Natural killer cell (primary cell): ENCODE measurements at regions not wholly inside any gene's neighbourhood (a gene's known extent, or its start where the extent isn't known, plus 50 kb on each side); places are given as distances from the start of the nearest gene placed in this dataset.

ENCODE experiments used
- ATAC-seq, 3 donors: fragments of 150-1000 bp in 2 of 3; fragments of 200-7000 bp in 1 of 3; cut with Tn5 transposase; 1 replicate in 1 of 3; 2 replicates in 2 of 3; pipeline ENCODE4 v1.10.0; 2021; ENCODE audit warnings: mild to moderate bottlenecking in 2 of 3, moderate library complexity in 2 of 3
- DNase-seq, 2 donors: peaks; one replicate each; pipeline versions ENCODE4 v3.0.0 to v3.0.0-alpha.2; 2013 to 2021; ENCODE audit warnings: mixed read lengths in 1 of 2
- H3K27ac ChIP-seq: one replicate; pipeline ENCODE4 v1.5.1; 2013; ENCODE audit warnings: mild to moderate bottlenecking, low read length
- H3K27me3 ChIP-seq: one replicate; pipeline ENCODE4 v1.6.1; 2013; ENCODE audit warnings: low read length; ENCODE audit not compliant: control insufficient read depth, insufficient read depth
- H3K36me3 ChIP-seq: one replicate; pipeline ENCODE4 v1.6.1; 2013; ENCODE audit warnings: low read length; ENCODE audit not compliant: control insufficient read depth, insufficient read depth
- H3K4me1 ChIP-seq: one replicate; pipeline ENCODE4 v1.6.1; 2013; ENCODE audit warnings: low read length; ENCODE audit not compliant: control insufficient read depth, insufficient read depth
- H3K4me3 ChIP-seq: one replicate; pipeline ENCODE4 v1.5.1; 2013; ENCODE audit warnings: low read length
- H3K9me3 ChIP-seq: one replicate; pipeline ENCODE4 v1.6.1; 2013; ENCODE audit warnings: low read length; ENCODE audit not compliant: control insufficient read depth, insufficient read depth
- H3K27ac Mint-ChIP-seq, 2 donors: one replicate each; pipeline ENCODE4 v1.8.0; 2022; ENCODE audit warnings: mild to moderate bottlenecking in 2 of 2, mixed read lengths in 2 of 2, moderate library complexity in 1 of 2
- H3K27me3 Mint-ChIP-seq, 2 donors: one replicate each; pipeline ENCODE4 v1.8.0; 2022; ENCODE audit warnings: low read depth in 2 of 2, mixed read lengths in 2 of 2
- H3K36me3 Mint-ChIP-seq: one replicate; pipeline ENCODE4 v1.8.0; 2022; ENCODE audit warnings: mixed read lengths
- H3K4me1 Mint-ChIP-seq, 2 donors: one replicate each; pipeline ENCODE4 v1.8.0; 2022; ENCODE audit warnings: mixed read lengths in 2 of 2
- H3K4me3 Mint-ChIP-seq: one replicate; pipeline ENCODE4 v1.8.0; 2022; ENCODE audit warnings: mild to moderate bottlenecking, moderate library complexity, mixed read lengths
- H3K9me3 Mint-ChIP-seq, 2 donors: one replicate each; pipeline ENCODE4 v1.8.0; 2022; ENCODE audit warnings: mixed read lengths in 2 of 2
- CTCF ChIP-seq: fragments of 200-600 bp; IDR thresholded peaks from one replicate; pipeline ENCODE4 v1.8.0; 2022; ENCODE audit warnings: antibody characterized with exemption
- WGBS: methylation state at CpG from one replicate; pipeline ENCODE4 v1.1.7; 2013; ENCODE audit warnings: missing lambda C conversion rate; ENCODE audit not compliant: insufficient coverage; 5-methylcytosine and 5-hydroxymethylcytosine counted together
- intact Hi-C: fragments of 100-400 bp; cut with micrococcal nuclease; formaldehyde crosslinking; loops from one replicate; pipeline ENCODE4 v1.14.2; 2022

GRCh38 chr2:217077831-217078407, 218.1 kb upstream of the TNP1 start:
- Mint-ChIP-seq H3K9me3 (no peaks in the 10 kb centered on the region), H3K36me3 (no peaks in the 10 kb centered on the region), H3K27ac (no peak overlapping the region), H3K4me3 (no peak overlapping the region), H3K27me3 (peaks cover 6 to 8% of the 10 kb centered on the region in 2 donors), H3K4me1 (no peaks in the 10 kb centered on the region)
- Histone ChIP-seq H3K9me3 (no peaks in the 10 kb centered on the region), H3K4me1 (no peaks in the 10 kb centered on the region), H3K36me3 (no peaks in the 10 kb centered on the region), H3K27ac (no peak overlapping the region), H3K27me3 (no peaks in the 10 kb centered on the region), H3K4me3 (no peak overlapping the region)
- TF ChIP-seq CTCF, result no peak
- intact Hi-C loops, result no loop called here
- ATAC-seq, result no peak
- DNase-seq, result no peak
- no CpG with 5 or more reads among the region's 1 CpG for WGBS

- Mint-ChIP-seq H3K36me3 (no peaks in the 10 kb centered on the region), H3K4me1 (no peaks in the 10 kb centered on the region), H3K27me3 (peaks cover 6 to 8% of the 10 kb centered on the region in 2 donors), H3K4me3 (no peak overlapping the region), H3K27ac (no peak overlapping the region), H3K9me3 (no peaks in the 10 kb centered on the region)
- DNase-seq (no peak), ATAC-seq (no peak)
- no peaks in the 10 kb centered on the region for H3K36me3 ChIP-seq
- H3K27me3 ChIP-seq, result no peaks in the 10 kb centered on the region
- TF ChIP-seq CTCF, result no peak
- WGBS, result 85% methylated on average over 6 of the region's 6 CpGs
- H3K4me1 ChIP-seq, result no peaks in the 10 kb centered on the region
- no peak overlapping the region for H3K4me3 ChIP-seq
- H3K27ac ChIP-seq, result no peak overlapping the region
- no peaks in the 10 kb centered on the region for H3K9me3 ChIP-seq
- intact Hi-C loops, result no loop called here
Measured at GRCh38 chr2:217076657-217077232, 216.9 kb upstream of the TNP1 start.

GRCh38 chr2:217076058-217076435, 216.2 kb upstream of the TNP1 start:
- intact Hi-C loops, result no loop called here
- 89% methylated on average over 3 of the region's 3 CpGs for WGBS
- H3K27me3 Mint-ChIP-seq, result peaks cover 3 to 8% of the 10 kb centered on the region in 2 donors

More at GRCh38 chr2:217076058-217076435, 216.2 kb upstream of the TNP1 start:
- Mint-ChIP-seq H3K4me1 (no peaks in the 10 kb centered on the region), H3K4me3 (no peak overlapping the region), H3K9me3 (no peaks in the 10 kb centered on the region), H3K36me3 (no peaks in the 10 kb centered on the region), H3K27ac (no peak overlapping the region)
- Histone ChIP-seq H3K4me3 (no peak overlapping the region), H3K9me3 (no peaks in the 10 kb centered on the region), H3K27me3 (no peaks in the 10 kb centered on the region), H3K36me3 (no peaks in the 10 kb centered on the region), H3K27ac (no peak overlapping the region), H3K4me1 (no peaks in the 10 kb centered on the region)
- no peak for TF ChIP-seq CTCF
- ATAC-seq, result no peak
- no peak for DNase-seq
